Mesenchymal stem cell (in vitro differentiated cells and primary cell): ENCODE measurements at regions not wholly inside any gene's neighbourhood (a gene's known extent, or its start where the extent isn't known, plus 50 kb on each side); places are given as distances from the start of the nearest gene placed in this dataset.

ENCODE experiments used
- DNase-seq: peaks from one replicate; pipeline ENCODE4 v3.0.0-alpha.2; 2013
- H2AFZ ChIP-seq: one replicate; pipeline ENCODE4 v1.6.1; 2013; ENCODE audit warnings: low read depth, mild to moderate bottlenecking, control low read depth, inconsistent platforms, low read length, moderate library complexity
- H2AK5ac ChIP-seq: 2 replicates; pipeline ENCODE4 v1.6.1; 2013; ENCODE audit warnings: low read length, moderate library complexity, mild to moderate bottlenecking, inconsistent platforms; ENCODE audit not compliant: severe bottlenecking
- H2BK120ac ChIP-seq: one replicate; pipeline ENCODE4 v1.6.1; 2013; ENCODE audit warnings: low read depth, mild to moderate bottlenecking, inconsistent platforms, low read length, moderate library complexity
- H2BK12ac ChIP-seq, 2 experiments: one replicate each; pipeline ENCODE4 v1.6.1; 2013; ENCODE audit warnings: inconsistent platforms in 2 of 2, low read length in 2 of 2, mild to moderate bottlenecking in 2 of 2, moderate library complexity in 2 of 2, control low read depth in 1 of 2
- H2BK15ac ChIP-seq: one replicate; pipeline ENCODE4 v1.6.1; 2013; ENCODE audit warnings: mild to moderate bottlenecking, low read depth, inconsistent platforms; ENCODE audit not compliant: poor library complexity, severe bottlenecking
- H2BK5ac ChIP-seq: 2 replicates; pipeline ENCODE4 v1.6.1; 2013; ENCODE audit warnings: low read depth, mild to moderate bottlenecking, low read length, control low read depth, inconsistent platforms; ENCODE audit not compliant: poor library complexity, severe bottlenecking
- H3K14ac ChIP-seq, 2 experiments: one replicate each; pipeline ENCODE4 v1.6.1; 2013; ENCODE audit warnings: inconsistent platforms in 2 of 2, low read length in 2 of 2, control low read depth in 1 of 2, mild to moderate bottlenecking in 1 of 2, moderate library complexity in 1 of 2
- H3K18ac ChIP-seq, 2 experiments: one replicate each; pipeline ENCODE4 v1.6.1; 2013; ENCODE audit warnings: inconsistent platforms in 2 of 2, low read length in 2 of 2, control low read depth in 1 of 2, low read depth in 1 of 2, mild to moderate bottlenecking in 1 of 2
- H3K23ac ChIP-seq, 2 experiments: one replicate each; pipeline ENCODE4 v1.6.1; 2013; ENCODE audit warnings: inconsistent platforms in 2 of 2, low read length in 2 of 2, mild to moderate bottlenecking in 2 of 2, moderate library complexity in 2 of 2, control low read depth in 1 of 2
- H3K27ac ChIP-seq: 2 replicates; pipeline ENCODE4 v1.5.1; 2013; ENCODE audit warnings: mild to moderate bottlenecking, moderate library complexity, low read length, control low read depth, inconsistent platforms; ENCODE audit not compliant: poor library complexity, severe bottlenecking
- H3K27me3 ChIP-seq, 2 experiments: 2 replicates each; pipeline versions ENCODE4 v1.6.1 to v1.7.0; 2013; ENCODE audit warnings: low read length in 2 of 2, mild to moderate bottlenecking in 2 of 2, moderate library complexity in 2 of 2, control low read depth in 1 of 2, inconsistent platforms in 1 of 2; ENCODE audit not compliant: control insufficient read depth in 1 of 2, insufficient read depth in 1 of 2
- H3K36me3 ChIP-seq, 2 experiments: 2 replicates each; pipeline versions ENCODE4 v1.6.1 to v1.7.0; 2013; ENCODE audit warnings: low read length in 2 of 2, control low read depth in 1 of 2, inconsistent platforms in 1 of 2, low read depth in 1 of 2, mild to moderate bottlenecking in 1 of 2; ENCODE audit not compliant: insufficient read depth in 2 of 2, control insufficient read depth in 1 of 2
- H3K4ac ChIP-seq, 2 experiments: one replicate each; pipeline ENCODE4 v1.6.1; 2013; ENCODE audit warnings: inconsistent platforms in 2 of 2, low read length in 2 of 2, mild to moderate bottlenecking in 2 of 2, moderate library complexity in 2 of 2, control low read depth in 1 of 2, low read depth in 1 of 2
- H3K4me1 ChIP-seq: 2 replicates; pipeline ENCODE4 v1.6.1; 2013; ENCODE audit warnings: low read depth, low read length, control low read depth; ENCODE audit not compliant: control insufficient read depth, insufficient read depth
- H3K4me2 ChIP-seq: 2 replicates; pipeline ENCODE4 v1.6.1; 2013; ENCODE audit warnings: low read length, mild to moderate bottlenecking, inconsistent platforms; ENCODE audit not compliant: poor library complexity, severe bottlenecking
- H3K4me3 ChIP-seq, 2 experiments: 2 replicates each; pipeline versions ENCODE4 v1.5.1 to v1.7.0; 2013; ENCODE audit warnings: low read length in 2 of 2, mild to moderate bottlenecking in 2 of 2, control low read depth in 1 of 2, low read depth in 1 of 2; ENCODE audit not compliant: insufficient read depth in 1 of 2
- H3K79me1 ChIP-seq: replicated peaks from 2 replicates; pipeline ENCODE4 v1.6.1; 2013; ENCODE audit warnings: mild to moderate bottlenecking, control low read depth, low read length, inconsistent platforms; ENCODE audit not compliant: poor library complexity, severe bottlenecking
- H3K9ac ChIP-seq: 2 replicates; pipeline ENCODE4 v1.7.0; 2013; ENCODE audit warnings: mild to moderate bottlenecking, low read length, moderate library complexity
- H3K9me3 ChIP-seq: 2 replicates; pipeline ENCODE4 v1.7.0; 2013; ENCODE audit warnings: mild to moderate bottlenecking, low read length; ENCODE audit not compliant: control insufficient read depth
- H4K8ac ChIP-seq: one replicate; pipeline ENCODE4 v1.6.1; 2013; ENCODE audit warnings: inconsistent platforms, mild to moderate bottlenecking, low read length, moderate library complexity
- H4K91ac ChIP-seq: one replicate; pipeline ENCODE4 v1.6.1; 2013; ENCODE audit warnings: mild to moderate bottlenecking, low read length, inconsistent platforms
- WGBS: methylation state at CpG from one replicate; pipeline ENCODE4 v1.1.7; 2013; ENCODE audit warnings: mixed read lengths; 5-methylcytosine and 5-hydroxymethylcytosine counted together

DNA sequence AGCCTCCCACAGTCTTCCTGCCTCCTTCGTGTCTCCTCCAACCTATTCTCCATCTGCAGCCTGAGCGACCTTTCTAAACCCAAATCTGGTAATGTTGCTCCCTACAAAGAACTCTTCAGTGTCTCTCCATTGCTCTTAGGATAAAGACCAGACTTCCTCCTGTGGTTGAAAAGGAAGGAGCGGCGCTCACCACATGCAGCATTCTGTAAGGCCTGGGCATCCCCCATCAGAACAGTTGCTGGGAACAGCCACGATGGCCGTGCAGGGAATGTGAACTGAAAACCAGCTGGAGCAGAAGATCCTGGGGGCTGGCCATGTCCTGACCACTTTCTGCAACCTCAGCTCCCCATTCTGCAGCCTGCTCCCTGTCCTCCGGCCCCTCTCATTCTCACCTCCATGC, 237.8 kb upstream of the ZMIZ1 start:
- Histone ChIP-seq H3K18ac (no peak overlapping the region), H4K8ac (no peak overlapping the region), H2BK15ac (no peak overlapping the region), H3K23ac (peak overlapping the region in 1 of 2 experiments; percentile 9), H3K36me3 (no peaks in the 10 kb centered on the region), H2BK12ac (no peak overlapping the region), H3K27ac (no peak overlapping the region), H3K9ac (no peak overlapping the region), H2BK120ac (no peak overlapping the region), H2AFZ (no peak overlapping the region), H2BK5ac (no peak overlapping the region), H3K4me1 (peaks cover 2% of the 10 kb centered on the region), H3K4me2 (no peak overlapping the region), H3K4me3 (no peak overlapping the region), H3K27me3 (peaks cover 0 to 12% of the 10 kb centered on the region in 2 experiments), H3K9me3 (peaks cover 17% of the 10 kb centered on the region), H4K91ac (no peak overlapping the region), H3K4ac (no peak overlapping the region), H3K14ac (peak overlapping the region in 1 of 2 experiments; percentile 74), H3K79me1 (no peaks in the 10 kb centered on the region), H2AK5ac (no peak overlapping the region)
- 88% methylated on average over 7 of the region's 7 CpGs for WGBS
- peak; percentile 14 for DNase-seq

DNA sequence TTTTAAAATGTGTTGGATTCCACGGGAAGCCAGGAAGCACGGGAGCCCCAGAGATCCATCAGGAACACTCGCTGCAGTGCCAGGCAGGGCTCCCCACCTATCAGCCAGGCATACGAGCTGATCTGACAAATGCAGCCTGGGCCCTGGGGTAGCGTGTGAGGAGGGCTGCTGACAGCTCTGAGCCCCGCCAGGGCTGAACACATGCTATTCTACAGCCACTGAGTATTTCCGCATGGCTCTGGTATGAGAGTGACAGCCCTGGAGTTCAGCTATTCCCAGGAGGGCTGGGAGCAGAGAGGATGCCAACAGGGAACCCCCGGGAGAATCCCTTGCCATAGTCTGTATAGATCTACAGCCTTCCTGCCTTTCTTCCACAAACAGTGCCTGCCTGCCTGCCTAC, 237.3 kb upstream of the ZMIZ1 start:
- H3K27me3 ChIP-seq, result peaks cover 0 to 12% of the 10 kb centered on the region in 2 experiments
- H2BK12ac ChIP-seq, result no peak overlapping the region
- no peak overlapping the region for H2AFZ ChIP-seq
- H2BK120ac ChIP-seq, result no peak overlapping the region
- no peak overlapping the region for H3K14ac ChIP-seq
- H4K91ac ChIP-seq, result peak overlapping the region; percentile 27
- H3K36me3 ChIP-seq, result no peaks in the 10 kb centered on the region
- no peak overlapping the region for H3K18ac ChIP-seq
- 89% methylated on average over 8 of the region's 8 CpGs for WGBS
- no peak overlapping the region for H2AK5ac ChIP-seq
- peaks cover 17% of the 10 kb centered on the region for H3K9me3 ChIP-seq
- H3K4me1 ChIP-seq, result peaks cover 2% of the 10 kb centered on the region
- no peak overlapping the region for H3K9ac ChIP-seq
- H3K27ac ChIP-seq, result no peak overlapping the region
- H3K4ac ChIP-seq, result no peak overlapping the region
- no peak overlapping the region for H2BK5ac ChIP-seq
- no peak overlapping the region for H4K8ac ChIP-seq
- H3K79me1 ChIP-seq, result no peaks in the 10 kb centered on the region
- H2BK15ac ChIP-seq, result no peak overlapping the region
- H3K23ac ChIP-seq, result no peak overlapping the region
- no peak overlapping the region for H3K4me2 ChIP-seq
- H3K4me3 ChIP-seq, result no peak overlapping the region
- no peak for DNase-seq

- Histone ChIP-seq H3K18ac (no peak overlapping the region), H2BK5ac (no peak overlapping the region), H3K4me1 (peaks cover 2% of the 10 kb centered on the region), H4K8ac (no peak overlapping the region), H3K9me3 (peaks cover 17% of the 10 kb centered on the region), H2BK15ac (no peak overlapping the region), H2AK5ac (no peak overlapping the region), H3K79me1 (no peaks in the 10 kb centered on the region), H2AFZ (no peak overlapping the region), H3K4me2 (no peak overlapping the region), H3K9ac (no peak overlapping the region), H2BK120ac (no peak overlapping the region), H3K14ac (no peak overlapping the region), H3K27ac (no peak overlapping the region), H2BK12ac (no peak overlapping the region), H4K91ac (no peak overlapping the region), H3K27me3 (peaks cover 0 to 9% of the 10 kb centered on the region in 2 experiments), H3K36me3 (no peaks in the 10 kb centered on the region), H3K23ac (no peak overlapping the region), H3K4ac (no peak overlapping the region), H3K4me3 (no peak overlapping the region)
- no peak for DNase-seq
- 88% methylated on average over 1 of the region's 2 CpGs for WGBS
Observed at GRCh38 chr10:78832281-78832680, 236.5 kb upstream of the ZMIZ1 start.

DNA sequence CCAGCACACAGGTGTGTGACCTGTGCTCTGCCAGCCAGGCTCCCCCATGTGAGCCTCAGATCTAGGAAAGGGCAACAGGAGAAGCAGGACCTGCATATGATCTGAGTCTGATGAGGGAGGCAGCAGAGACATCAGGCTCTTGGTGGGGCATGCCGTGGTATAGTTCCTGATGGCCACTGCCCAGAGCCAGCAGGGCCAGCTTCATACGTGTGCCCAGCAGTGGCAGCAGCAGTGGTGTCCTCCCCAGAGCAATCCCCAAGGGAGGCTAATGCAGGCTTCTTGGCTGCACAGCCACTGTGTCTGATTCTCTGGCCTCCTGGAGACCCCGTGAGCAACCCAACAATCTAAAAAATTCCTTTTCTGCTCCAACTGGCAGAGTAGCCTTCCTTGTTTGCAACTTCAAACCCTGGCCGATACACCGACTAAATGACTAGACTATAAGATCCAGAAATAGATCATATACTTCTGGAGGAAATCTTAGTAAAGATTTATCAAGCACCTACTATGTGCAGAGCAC, 230.6 kb upstream of the ZMIZ1 start:
- no peaks in the 10 kb centered on the region for H3K4me1 ChIP-seq
- H2AFZ ChIP-seq, result no peak overlapping the region
- no peak overlapping the region for H3K18ac ChIP-seq
- no peak overlapping the region for H2BK120ac ChIP-seq
- no peaks in the 10 kb centered on the region for H3K79me1 ChIP-seq
- H4K91ac ChIP-seq, result no peak overlapping the region
- H3K36me3 ChIP-seq, result no peaks in the 10 kb centered on the region
- no peak overlapping the region for H3K9ac ChIP-seq
- peak overlapping the region in 1 of 2 experiments; percentile 26 for H3K4me3 ChIP-seq
- no peak overlapping the region for H2AK5ac ChIP-seq
- H3K27ac ChIP-seq, result no peak overlapping the region
- DNase-seq, result no peak
- 88% methylated on average over 5 of the region's 5 CpGs for WGBS
- no peak overlapping the region for H3K4me2 ChIP-seq
- H3K9me3 ChIP-seq, result peaks cover 10% of the 10 kb centered on the region
- H3K23ac ChIP-seq, result no peak overlapping the region
- no peak overlapping the region for H3K4ac ChIP-seq
- no peak overlapping the region for H2BK15ac ChIP-seq
- no peak overlapping the region for H2BK5ac ChIP-seq
- H2BK12ac ChIP-seq, result no peak overlapping the region
- H3K14ac ChIP-seq, result peak overlapping the region in 1 of 2 experiments; percentile 88
- H4K8ac ChIP-seq, result no peak overlapping the region
- peaks cover 4 to 26% of the 10 kb centered on the region in 2 experiments for H3K27me3 ChIP-seq
